Head of caudate nucleus (tissue), 42 donors: ENCODE measurements at regions not wholly inside any gene's neighbourhood (a gene's known extent, or its start where the extent isn't known, plus 50 kb on each side); places are given as distances from the start of the nearest gene placed in this dataset.
"Not testable (repeated sequence)": the region's sequence is repeated elsewhere in the genome, so short reads cannot be mapped to it uniquely, and the experiment has no call there.

Experiments used
- DNase-seq, 42 donors: peaks; one replicate each; pipeline versions ENCODE4 v3.0.0 to v3.0.0-alpha.2; 2020 to 2021; ENCODE audit warnings: mixed read lengths in 7 of 42
- intact Hi-C: fragments of 100-400 bp; cut with DNase I; formaldehyde crosslinking; loops from one replicate; pipeline ENCODE4 v1.15.0; 2022

GRCh38 chr2:193461431-193461934 lies 1266.8 kb upstream of the TMEFF2 start:
- no peak for DNase-seq
- intact Hi-C loops: no loop called here

- intact Hi-C loops: no loop called here
- no peak for DNase-seq
Measured at GRCh38 chr2:193446967-193447366, 1252.2 kb upstream of the TMEFF2 start.

- no peak for DNase-seq
Measured at GRCh38 chr2:193442293-193442692, 1247.6 kb upstream of the TMEFF2 start.

GRCh38 chr2:193428336-193428818 lies 1233.6 kb upstream of the TMEFF2 start:
- intact Hi-C loops: no loop called here
- no peak for DNase-seq

More at GRCh38 chr2:193442293-193442692, 1247.6 kb upstream of the TMEFF2 start:
- intact Hi-C loops: no loop called here

- not testable (repeated sequence) for DNase-seq
Measured at GRCh38 chr2:193412368-193412767, 1217.6 kb upstream of the TMEFF2 start.

GRCh38 chr2:193409951-193410350 lies 1215.2 kb upstream of the TMEFF2 start:
- intact Hi-C loops: no loop called here
- no peak for DNase-seq

More at GRCh38 chr2:193412368-193412767, 1217.6 kb upstream of the TMEFF2 start:
- intact Hi-C loops: not testable (repeated sequence)

- intact Hi-C loops: no loop called here
- no peak for DNase-seq
Measured at GRCh38 chr2:193382583-193382982, 1187.8 kb upstream of the TMEFF2 start.

- DNase-seq: no peak
- intact Hi-C loops: no loop called here
Measured at GRCh38 chr2:193377789-193378188, 1183.1 kb upstream of the TMEFF2 start.

- intact Hi-C loops: no loop called here
- DNase-seq: no peak
Measured at GRCh38 chr2:193373120-193373519, 1178.4 kb upstream of the TMEFF2 start.

- intact Hi-C loops: no loop called here
Measured at GRCh38 chr2:193371200-193371599, 1176.5 kb upstream of the TMEFF2 start.

GRCh38 chr2:193368615-193369014 lies 1173.9 kb upstream of the TMEFF2 start:
- DNase-seq: no peak
- intact Hi-C loops: no loop called here

More at GRCh38 chr2:193371200-193371599, 1176.5 kb upstream of the TMEFF2 start:
- DNase-seq: no peak

- no peak for DNase-seq
- intact Hi-C loops: no loop called here
Measured at GRCh38 chr2:193357508-193357907, 1162.8 kb upstream of the TMEFF2 start.

GRCh38 chr2:193352665-193353242 lies 1158.0 kb upstream of the TMEFF2 start:
- DNase-seq, intact Hi-C loops: not testable (repeated sequence)

GRCh38 chr2:193350509-193350908 lies 1155.8 kb upstream of the TMEFF2 start:
- intact Hi-C loops: no loop called here
- no peak for DNase-seq

GRCh38 chr2:193349642-193350041 lies 1154.9 kb upstream of the TMEFF2 start:
- intact Hi-C loops: no loop called here
- DNase-seq: no peak

- intact Hi-C loops: no loop called here
- DNase-seq: no peak
Measured at GRCh38 chr2:193348055-193348454, 1153.3 kb upstream of the TMEFF2 start.

- intact Hi-C loops: no loop called here
- no peak for DNase-seq
Measured at GRCh38 chr2:193336781-193337180, 1142.0 kb upstream of the TMEFF2 start.

- intact Hi-C loops: no loop called here
- DNase-seq: no peak
Measured at GRCh38 chr2:193334401-193334800, 1139.7 kb upstream of the TMEFF2 start.

- intact Hi-C loops: no loop called here
- no peak for DNase-seq
Measured at GRCh38 chr2:193333539-193333938, 1138.8 kb upstream of the TMEFF2 start.

GRCh38 chr2:193332941-193333340 lies 1138.2 kb upstream of the TMEFF2 start:
- intact Hi-C loops: no loop called here
- no peak for DNase-seq

- DNase-seq: no peak
- intact Hi-C loops: no loop called here
Measured at GRCh38 chr2:193331676-193332075, 1136.9 kb upstream of the TMEFF2 start.
